HG02798 (cell line): ENCODE measurements at regions not wholly inside any gene's neighbourhood (a gene's known extent, or its start where the extent isn't known, plus 50 kb on each side); places are given as distances from the start of the nearest gene placed in this dataset.
"Not testable (repeated sequence)": the region's sequence is repeated elsewhere in the genome, so short reads cannot be mapped to it uniquely, and the experiment has no call there.

Experiments
- ATAC-seq: cut with Tn5 transposase; IDR thresholded peaks from one replicate; pipeline ENCODE4 v1.9.1; 2021; ENCODE audit warnings: mild to moderate bottlenecking; ENCODE audit not compliant: unreplicated experiment, poor library complexity

- no peak for ATAC-seq
These were observed 198.6 kb upstream of the EEF2KMT start for GRCh38 chr16:5296176-5296575.

- not testable (repeated sequence) for ATAC-seq
These were observed 197.7 kb upstream of the EEF2KMT start for GRCh38 chr16:5295304-5295703.

DNA sequence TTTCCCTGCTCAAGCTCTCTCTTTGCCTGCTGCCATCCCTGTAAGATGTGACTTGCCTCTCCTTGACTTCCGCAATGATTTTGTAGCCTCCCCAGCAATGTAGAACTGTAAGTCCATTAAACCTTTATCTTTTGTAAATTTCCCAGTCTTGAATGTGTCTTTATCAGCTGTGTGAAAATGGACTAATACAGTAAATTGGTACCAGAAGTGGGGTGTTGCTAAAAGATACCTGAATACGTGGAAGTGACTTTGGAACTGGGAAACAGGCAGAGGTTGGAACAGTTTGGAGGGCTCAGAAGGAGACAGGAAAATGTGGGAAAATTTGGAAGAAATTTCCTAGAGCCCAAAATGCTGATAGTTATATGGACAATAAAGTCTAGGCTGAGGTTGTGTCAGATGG lies 184.6 kb upstream of the EEF2KMT start:
- not testable (repeated sequence) for ATAC-seq

DNA sequence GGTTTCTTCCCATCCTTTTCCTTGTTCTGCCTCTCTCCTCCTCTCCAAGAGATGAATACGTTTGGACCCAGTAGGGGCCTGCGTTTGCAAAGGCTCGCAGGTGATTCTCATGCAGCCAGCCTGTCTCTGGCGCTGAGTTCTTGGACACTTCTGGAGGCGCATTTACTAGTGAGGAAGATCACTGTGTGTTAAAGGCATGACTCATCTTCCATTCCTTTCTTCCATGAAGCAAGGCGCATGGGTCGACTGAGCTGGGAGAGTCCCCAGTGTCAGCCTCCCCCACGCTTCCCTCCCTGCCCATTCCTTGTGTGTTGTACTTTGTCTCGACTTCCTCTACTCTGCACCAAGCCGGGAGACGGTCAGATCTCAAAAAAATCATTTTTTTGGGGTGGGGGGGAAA lies 159.9 kb upstream of the EEF2KMT start:
- ATAC-seq, result no peak

GRCh38 chr16:5252791-5253190 lies 155.2 kb upstream of the EEF2KMT start:
- no peak for ATAC-seq

DNA sequence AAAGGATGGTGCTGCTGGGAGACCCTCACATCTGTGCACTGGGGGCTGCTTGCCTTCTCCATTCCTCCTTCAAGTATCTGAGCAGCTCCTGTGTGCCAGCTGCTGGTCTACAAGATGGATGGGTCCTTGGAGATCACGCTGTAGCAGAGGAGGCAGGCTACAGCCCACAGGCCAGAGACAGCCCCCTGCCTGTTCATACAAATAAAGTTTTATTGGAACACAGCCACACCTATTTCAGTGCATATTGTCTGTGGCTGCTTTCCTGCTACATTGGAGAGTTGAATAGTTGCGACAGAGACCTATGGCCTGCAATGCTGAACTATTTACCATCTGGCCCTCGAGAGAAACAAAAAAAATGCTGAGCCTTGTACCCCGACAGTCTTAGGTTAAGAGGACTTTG lies 149.8 kb upstream of the EEF2KMT start:
- not testable (repeated sequence) for ATAC-seq

- ATAC-seq, result not testable (repeated sequence)
These were observed 142.7 kb upstream of the EEF2KMT start for GRCh38 chr16:5240278-5240626.

DNA sequence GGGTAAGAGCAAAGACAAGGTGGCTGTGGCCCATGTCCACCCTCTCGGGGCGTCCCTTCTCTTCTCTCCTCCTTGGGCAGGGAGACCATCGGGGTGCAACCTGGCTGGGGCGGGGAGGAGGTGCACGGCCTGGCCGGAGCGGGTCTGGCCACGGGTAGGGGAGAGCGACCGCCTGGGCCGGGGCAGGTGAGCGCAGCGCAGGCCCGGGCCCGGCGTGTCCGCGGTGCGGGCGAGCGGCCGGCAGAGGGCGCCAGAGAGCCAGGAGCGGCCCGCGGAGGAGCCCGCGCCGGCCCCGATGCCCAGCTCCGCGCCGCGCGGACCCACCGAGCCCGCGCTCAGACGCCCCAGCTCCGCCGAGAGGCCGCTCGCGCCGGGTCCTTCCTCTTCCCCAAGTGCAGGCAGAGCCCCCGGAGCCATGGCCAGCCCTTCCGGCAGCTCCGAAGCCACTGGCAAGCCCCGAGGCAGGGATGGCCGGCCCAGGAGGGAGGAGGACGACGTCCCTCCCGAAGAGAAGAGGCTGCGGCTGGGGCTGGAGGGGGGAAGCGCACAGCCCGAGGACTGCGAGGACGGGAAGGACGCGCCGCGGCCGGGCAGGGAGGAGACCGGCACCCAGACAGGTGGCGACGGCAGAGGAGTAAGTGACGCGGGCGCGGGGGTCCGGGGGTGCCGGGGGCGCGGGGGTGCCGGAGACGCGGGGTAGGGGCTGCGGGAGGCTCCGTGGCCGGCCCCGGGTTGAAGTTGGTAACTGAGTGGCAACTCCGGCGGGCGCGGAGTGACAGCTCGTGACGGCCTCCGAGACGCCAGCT lies 142.1 kb upstream of the EEF2KMT start:
- ATAC-seq, result peak; percentile 49

- ATAC-seq, result no peak
These were observed 137.5 kb upstream of the EEF2KMT start for GRCh38 chr16:5235119-5235518.

DNA sequence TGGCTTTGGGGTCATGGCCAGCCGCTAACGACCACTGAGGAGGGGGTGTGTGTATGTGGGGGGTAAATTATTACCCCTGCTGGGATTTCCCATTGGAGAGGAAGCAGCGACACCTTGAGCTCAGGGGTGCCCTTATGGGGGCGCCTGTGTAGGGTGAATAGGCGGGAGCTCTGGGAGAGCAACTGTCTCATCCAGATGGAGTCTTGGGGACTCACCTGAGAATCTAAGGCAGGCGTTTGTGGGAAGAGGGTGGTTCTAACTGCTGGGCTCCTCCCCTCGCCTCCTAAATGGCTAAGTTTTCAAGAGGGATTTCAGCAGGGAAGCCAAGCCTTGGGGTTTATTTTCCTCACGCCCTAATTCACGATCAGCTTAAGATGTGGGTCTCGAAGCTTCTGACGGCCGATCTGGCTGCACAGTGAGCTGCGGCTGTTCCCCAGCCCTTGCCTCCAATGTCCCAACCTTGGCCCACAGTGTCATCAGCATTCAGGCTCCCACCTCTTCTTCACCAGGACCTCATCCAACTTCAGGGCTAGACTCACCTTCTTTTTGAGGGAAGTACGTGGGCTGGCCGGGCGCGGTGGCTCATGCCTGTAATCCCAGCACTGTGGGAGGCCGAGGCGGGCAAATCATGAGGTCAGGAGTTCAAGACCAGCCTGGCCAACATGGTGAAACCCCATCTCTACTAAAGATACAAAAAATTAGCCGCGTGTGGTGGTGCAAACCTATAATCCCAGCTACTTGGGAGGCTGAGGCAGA lies 136.9 kb upstream of the EEF2KMT start:
- no peak for ATAC-seq

DNA sequence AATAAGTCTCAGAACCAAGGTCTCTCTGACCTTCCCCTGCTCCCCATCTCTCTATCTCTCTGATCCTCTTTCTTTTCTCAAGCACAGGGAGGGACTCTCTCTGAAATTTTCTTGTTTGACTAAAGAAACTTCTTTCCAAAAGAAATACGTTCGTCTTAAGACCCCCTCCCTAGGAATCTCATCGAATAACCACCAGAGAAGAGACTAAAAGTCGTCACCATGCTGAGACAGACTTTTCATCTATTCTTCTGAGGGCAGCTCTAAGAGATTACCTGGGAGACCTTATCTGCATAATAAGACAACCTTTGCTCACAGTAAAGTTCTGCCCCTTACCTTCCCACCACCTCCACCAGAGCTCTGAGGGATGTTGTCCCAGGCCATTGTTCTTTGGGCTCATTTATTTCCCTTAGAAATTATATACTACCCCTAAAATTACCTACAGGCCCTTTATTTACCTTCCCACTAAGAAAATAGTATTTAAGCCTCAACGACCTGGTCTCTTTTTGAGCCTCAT lies 133.7 kb upstream of the EEF2KMT start:
- no peak for ATAC-seq

DNA sequence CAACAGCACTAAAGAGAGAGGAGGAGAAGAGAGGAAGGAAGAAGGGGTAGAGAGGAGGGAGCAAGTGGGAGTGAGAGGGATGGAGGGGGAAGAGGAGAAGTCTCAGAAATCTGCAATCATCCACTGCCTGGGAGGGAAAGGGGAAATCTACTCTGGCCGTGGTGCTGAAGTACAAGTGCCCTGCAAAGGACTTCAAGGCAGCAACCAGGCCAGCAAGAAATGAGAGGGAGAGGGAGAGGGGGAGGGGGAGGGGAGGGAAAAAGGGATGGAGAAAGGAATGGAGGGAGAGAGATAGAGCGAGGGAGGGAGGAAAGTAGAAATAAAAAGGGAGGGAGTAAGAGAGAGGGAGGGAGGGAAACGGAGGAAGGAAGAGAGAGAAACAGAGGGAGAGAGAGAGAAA lies 130.8 kb upstream of the EEF2KMT start:
- ATAC-seq, result no peak

DNA sequence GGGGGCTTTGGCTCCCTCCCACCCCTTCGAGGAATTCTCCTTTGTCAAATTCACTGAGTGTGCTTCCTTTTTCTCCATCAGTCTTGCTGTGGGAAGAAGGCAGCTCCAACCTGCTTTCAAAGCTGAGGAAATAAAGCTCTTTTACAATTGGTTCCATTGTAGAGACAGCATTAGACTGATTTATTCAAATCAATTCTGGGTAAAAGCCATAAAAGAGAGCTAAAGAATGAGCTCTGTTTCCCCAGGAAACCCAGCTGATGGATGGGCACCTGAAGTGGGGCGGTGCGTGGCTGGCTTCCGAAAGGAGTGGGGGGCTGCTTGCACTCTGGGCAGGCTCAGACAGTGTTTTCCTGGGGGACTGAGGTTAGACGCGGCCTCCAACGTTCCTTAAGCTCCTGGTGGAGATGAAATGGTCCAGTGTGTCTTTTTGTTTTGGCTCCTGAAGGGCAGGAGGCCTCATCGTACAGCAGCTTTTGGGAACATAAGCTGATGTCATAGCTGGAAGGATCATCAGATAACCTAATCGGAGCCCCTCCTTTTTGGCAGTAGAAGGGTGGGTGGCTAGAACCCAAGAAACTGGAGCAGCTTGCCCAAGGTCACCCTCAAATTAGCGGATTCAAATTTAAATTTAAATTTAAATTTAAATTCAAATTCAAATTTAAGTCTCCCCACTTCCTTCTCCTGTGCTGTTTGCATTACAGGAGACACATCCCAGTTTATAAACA lies 128.5 kb upstream of the EEF2KMT start:
- no peak for ATAC-seq

- ATAC-seq, result no peak
These were observed 125.2 kb upstream of the EEF2KMT start for GRCh38 chr16:5222761-5223160.

- ATAC-seq, result not testable (repeated sequence)
These were observed 124.2 kb upstream of the EEF2KMT start for GRCh38 chr16:5221831-5222230.

- no peak for ATAC-seq
These were observed 123.1 kb upstream of the EEF2KMT start for GRCh38 chr16:5220705-5221104.

GRCh38 chr16:5216441-5217080 lies 119.0 kb upstream of the EEF2KMT start:
- ATAC-seq, result no peak

- ATAC-seq, result no peak
These were observed 118.3 kb upstream of the EEF2KMT start for GRCh38 chr16:5215901-5216300.

- no peak for ATAC-seq
These were observed 116.9 kb upstream of the EEF2KMT start for GRCh38 chr16:5214466-5214865.

GRCh38 chr16:5212501-5212900 lies 114.9 kb upstream of the EEF2KMT start:
- ATAC-seq, result not testable (repeated sequence)
